GM12878 (cell line): ENCODE measurements at regions not wholly inside any gene's neighbourhood (a gene's known extent, or its start where the extent isn't known, plus 50 kb on each side); places are given as distances from the start of the nearest gene placed in this dataset.

Experiments
- ATAC-seq: fragments of 200-7000 bp; cut with Tn5 transposase; 3 replicates; pipeline ENCODE4 v1.9.1; 2020; ENCODE audit warnings: mild to moderate bottlenecking, moderate library complexity
- BruUV-seq: library from RNA; stranded (reverse); fragments of 400-500 nt; replicated peaks from 2 replicates; lab custom pipeline; 2021; lab: Mats Ljungman, UMichigan
- CTCF ChIA-PET: fragments of 300-600 bp; sonication (Branson Sonifier 250); formaldehyde crosslinking; extraction: SDS; loops from one replicate; lab custom pipeline; 2021; ENCODE audit warnings: inconsistent platforms; lab: Yijun Ruan, JAX
- POLR2A ChIA-PET: fragments of 350-600 bp; formaldehyde crosslinking; extraction: SDS; loops from one replicate; lab custom pipeline; 2021; ENCODE audit warnings: inconsistent platforms; lab: Charles Lee
- RAD21 ChIA-PET: fragments of 300-600 bp; sonication (Branson Sonifier 250); formaldehyde crosslinking; loops from one replicate; lab custom pipeline; 2023; ENCODE audit warnings: antibody characterized with exemption; ENCODE audit not compliant: unreplicated experiment; lab: Charles Lee
- SMC1A ChIA-PET: fragments of 300-600 bp; sonication (Branson Sonifier 250); formaldehyde crosslinking; loops from one replicate; lab custom pipeline; 2023; ENCODE audit not compliant: unreplicated experiment, uncharacterized antibody; lab: Charles Lee
- DNase-seq: peaks from one replicate; pipeline ENCODE4 v3.0.0-alpha.2; 2011; ENCODE audit warnings: low read depth, low spot score
- FAIRE-seq: peaks from 3 replicates; lab custom pipeline; 2011; peaks lifted over from hg19 to GRCh38; lab: Jason Lieb, UNC
- H2AFZ ChIP-seq: 2 replicates; pipeline ENCODE4 v1.6.0; 2011; ENCODE audit warnings: low read depth, low read length, control low read depth; ENCODE audit not compliant: control insufficient read depth
- H3K27ac ChIP-seq: 2 replicates; pipeline ENCODE4 v1.5.1; 2011; ENCODE audit warnings: control low read depth; ENCODE audit not compliant: control insufficient read depth, insufficient read depth
- H3K27me3 ChIP-seq, 2 experiments: replicated peaks in 1 of 2; 2 replicates each; pipeline versions ENCODE4 v1.6.0 to v1.6.1; 2011; ENCODE audit warnings: low read length in 1 of 2; ENCODE audit not compliant: control insufficient read depth in 2 of 2, insufficient read depth in 2 of 2
- H3K36me3 ChIP-seq, 2 experiments: 2 replicates each; pipeline ENCODE4 v1.5.1; 2011; ENCODE audit warnings: low read length in 1 of 2; ENCODE audit not compliant: control insufficient read depth in 2 of 2, insufficient read depth in 2 of 2
- H3K4me1 ChIP-seq: 2 replicates; pipeline ENCODE4 v1.6.1; 2011; ENCODE audit warnings: mild to moderate bottlenecking, low read length, moderate library complexity, mixed read lengths; ENCODE audit not compliant: control insufficient read depth, insufficient read depth
- H3K4me2 ChIP-seq: 2 replicates; pipeline ENCODE4 v1.6.0; 2011; ENCODE audit warnings: control low read depth; ENCODE audit not compliant: control insufficient read depth, insufficient read depth
- H3K4me3 ChIP-seq: fragments of 200-600 bp; sonication (generic); 2 replicates; pipeline ENCODE4 v1.5.1; 2016
- H3K79me2 ChIP-seq: 2 replicates; pipeline ENCODE4 v1.6.0; 2011; ENCODE audit warnings: low read length; ENCODE audit not compliant: control insufficient read depth, insufficient read depth
- H3K9ac ChIP-seq: 2 replicates; pipeline ENCODE4 v1.8.0; 2011; ENCODE audit warnings: low read length, control low read depth, mixed read lengths; ENCODE audit not compliant: control insufficient read depth, insufficient read depth
- H3K9me3 ChIP-seq: replicated peaks from 3 replicates; pipeline ENCODE4 v1.5.1; 2011; ENCODE audit warnings: mild to moderate bottlenecking, low read length; ENCODE audit not compliant: control insufficient read depth, insufficient read depth
- H4K20me1 ChIP-seq: 2 replicates; pipeline ENCODE4 v1.6.0; 2011; ENCODE audit not compliant: control insufficient read depth, insufficient read depth
- CEBPB ChIP-seq, 2 experiments: fragments of 150-350 bp in 1 of 2; IDR thresholded peaks; 2 replicates each; pipeline ENCODE4 v1.6.1; 2012 to 2014; ENCODE audit warnings: low read depth in 2 of 2, low read length in 2 of 2, borderline replicate concordance in 1 of 2, inconsistent platforms in 1 of 2
- CHD1 ChIP-seq: IDR thresholded peaks from 2 replicates; pipeline ENCODE4 v1.6.1; 2012; ENCODE audit warnings: low read depth, low read length, improper control_type of control experiment
- CREM ChIP-seq: IDR thresholded peaks from 2 replicates; pipeline ENCODE4 v1.6.1; 2014; ENCODE audit warnings: antibody characterized with exemption, low read depth
- E2F4 ChIP-seq: IDR thresholded peaks from 2 replicates; pipeline ENCODE4 v1.6.1; 2012; ENCODE audit warnings: low read depth, low read length, improper control_type of control experiment
- IRF5 ChIP-seq: fragments of 450-650 bp; IDR thresholded peaks from 2 replicates; pipeline ENCODE4 v1.6.1; 2017; ENCODE audit warnings: borderline replicate concordance
- MTA2 ChIP-seq: fragments of 450-650 bp; IDR thresholded peaks from 2 replicates; pipeline ENCODE4 v1.6.1; 2016; ENCODE audit warnings: low read depth, mild to moderate bottlenecking, moderate library complexity
- NFXL1 ChIP-seq: fragments of 450-650 bp; IDR thresholded peaks from 2 replicates; pipeline ENCODE4 v1.6.1; 2017; ENCODE audit warnings: antibody characterized with exemption, mild to moderate bottlenecking, borderline replicate concordance
- NFYB ChIP-seq: IDR thresholded peaks from 2 replicates; pipeline ENCODE4 v1.6.1; 2011; ENCODE audit warnings: low read depth, mild to moderate bottlenecking, low read length, improper control_type of control experiment, moderate library complexity; ENCODE audit not compliant: insufficient read depth
- PAX5 ChIP-seq: IDR thresholded peaks from 2 replicates; pipeline ENCODE4 v1.6.1; 2011; ENCODE audit warnings: low read depth, low read length, borderline replicate concordance
- RAD21 ChIP-seq: IDR thresholded peaks from 2 replicates; pipeline ENCODE4 v1.6.1; 2011; ENCODE audit warnings: mild to moderate bottlenecking, low read depth, low read length, moderate library complexity; ENCODE audit not compliant: insufficient read depth
- REST ChIP-seq: IDR thresholded peaks from 2 replicates; pipeline ENCODE4 v1.6.1; 2012; ENCODE audit warnings: mild to moderate bottlenecking, low read depth, low read length
- SIN3A ChIP-seq: IDR thresholded peaks from 2 replicates; pipeline ENCODE4 v1.6.1; 2012; ENCODE audit warnings: low read depth, low read length, improper control_type of control experiment
- SMARCA5 ChIP-seq: fragments of 450-650 bp; IDR thresholded peaks from 2 replicates; pipeline ENCODE4 v1.6.1; 2017; ENCODE audit warnings: mild to moderate bottlenecking
- SP1 ChIP-seq: IDR thresholded peaks from one replicate; pipeline ENCODE4 v1.6.1; 2011; ENCODE audit warnings: low read depth, low read length
- WRNIP1 ChIP-seq: IDR thresholded peaks from 2 replicates; pipeline ENCODE4 v1.6.1; 2011; ENCODE audit warnings: low read depth, low read length, improper control_type of control experiment, borderline replicate concordance
- ZNF592 ChIP-seq: fragments of 450-650 bp; IDR thresholded peaks from 2 replicates; pipeline ENCODE4 v1.6.1; 2017; ENCODE audit warnings: mild to moderate bottlenecking, moderate library complexity
- WGBS: methylation state at CpG from one replicate; pipeline ENCODE4 v1.1.6; 2016; ENCODE audit warnings: low lambda C conversion rate; ENCODE audit not compliant: insufficient replicate concordance, insufficient coverage; ENCODE audit errors: missing lambda C conversion rate; 5-methylcytosine and 5-hydroxymethylcytosine counted together
- in situ Hi-C: fragments of 300-500 bp; cut with MboI; formaldehyde crosslinking; loops from 9 replicates; pipeline ENCODE4 v1.14.3; 2018; ENCODE audit warnings: mixed read lengths
- intact Hi-C: fragments of 100-400 bp; cut with micrococcal nuclease; formaldehyde crosslinking; loops from one replicate; pipeline ENCODE4 v1.14.2; 2022; ENCODE audit not compliant: unreplicated experiment

- intact Hi-C loops (no loop called here), in situ Hi-C loops (no loop called here)
- no peaks in the 10 kb centered on the region for H3K79me2 ChIP-seq
- ChIA-PET RAD21 (no interaction called here), SMC1A (no interaction called here), CTCF (no interaction called here), POLR2A (no interaction called here)
- 0% methylated on average over 2 of the region's 2 CpGs for WGBS
- no peaks in the 10 kb centered on the region for H3K9me3 ChIP-seq
- no peaks in the 10 kb centered on the region for H3K4me1 ChIP-seq
- no peak for FAIRE-seq
- no peak for DNase-seq
- no peak overlapping the region for H3K4me3 ChIP-seq
- no peaks in the 10 kb centered on the region for H3K36me3 ChIP-seq
- H3K27me3 ChIP-seq, result no peaks in the 10 kb centered on the region
- no peak overlapping the region for H3K9ac ChIP-seq
- H3K27ac ChIP-seq, result no peak overlapping the region
- H4K20me1 ChIP-seq, result no peaks in the 10 kb centered on the region
- BruUV-seq, result no TSS peak
- no peak for ATAC-seq
- H3K4me2 ChIP-seq, result no peak overlapping the region
- H2AFZ ChIP-seq, result no peak overlapping the region
- TF ChIP-seq REST, result no peak
- no peak for TF ChIP-seq MTA2
- TF ChIP-seq SMARCA5, result no peak
- no peak for TF ChIP-seq NFXL1
- TF ChIP-seq E2F4, result no peak
- no peak for TF ChIP-seq CHD1
- no peak for TF ChIP-seq SIN3A
- TF ChIP-seq WRNIP1, result no peak
- no peak for TF ChIP-seq CEBPB (IDR thresholded peaks at IDR 0.05; ENCODE audit: borderline replicate concordance in 1 of 2, low read depth in 2 of 2, low read length in 2 of 2)
- no peak for TF ChIP-seq CREM
- no peak for TF ChIP-seq IRF5
- TF ChIP-seq SP1, result no peak
- no peak for TF ChIP-seq PAX5
- no peak for TF ChIP-seq RAD21
- TF ChIP-seq NFYB, result no peak
- no peak for TF ChIP-seq ZNF592
Measured at GRCh38 chr9:87059772-87060171, 112.5 kb upstream of the GAS1 start.
